Stimulated activated CD8-positive, alpha-beta memory T cell treated with anti-CD3 and anti-CD28 coated beads, Interleukin-4, amount 100 ng/mL, for 24 hours (primary cell): ENCODE measurements at regions not wholly inside any gene's neighbourhood (a gene's known extent, or its start where the extent isn't known, plus 50 kb on each side); places are given as distances from the start of the nearest gene placed in this dataset.
"Not testable (repeated sequence)": the region's sequence is repeated elsewhere in the genome, so short reads cannot be mapped to it uniquely, and the experiment has no call there.

ENCODE experiments used
- DNase-seq: peaks from one replicate; pipeline ENCODE4 v3.0.0-alpha.2; 2020; ENCODE audit warnings: low read depth

GRCh38 chr4:128688846-128689437 is 120.6 kb upstream of the JADE1 start:
- DNase-seq: no peak

- DNase-seq: no peak
Measured at GRCh38 chr4:128688033-128688721, 121.3 kb upstream of the JADE1 start.

- DNase-seq: no peak
Measured at GRCh38 chr4:128686810-128687209, 122.7 kb upstream of the JADE1 start.

GRCh38 chr4:128686032-128686465 is 123.5 kb upstream of the JADE1 start:
- no peak for DNase-seq

- DNase-seq: no peak
Measured at GRCh38 chr4:128684016-128684415, 125.5 kb upstream of the JADE1 start.

- DNase-seq: no peak
Measured at GRCh38 chr4:128682942-128683666, 126.4 kb upstream of the JADE1 start.

GRCh38 chr4:128676095-128676494 is 133.4 kb upstream of the JADE1 start:
- no peak for DNase-seq

- no peak for DNase-seq
Measured at GRCh38 chr4:128675083-128675482, 134.4 kb upstream of the JADE1 start.

GRCh38 chr4:128673159-128673558 is 136.3 kb upstream of the JADE1 start:
- DNase-seq: not testable (repeated sequence)

GRCh38 chr4:128672596-128672995 is 136.9 kb upstream of the JADE1 start:
- DNase-seq: not testable (repeated sequence)

- no peak for DNase-seq
Measured at GRCh38 chr4:128670513-128670912, 139.0 kb upstream of the JADE1 start.

GRCh38 chr4:128668566-128668965 is 140.9 kb upstream of the JADE1 start:
- no peak for DNase-seq

- DNase-seq: no peak
Measured at GRCh38 chr4:128665514-128665913, 144.0 kb upstream of the JADE1 start.

GRCh38 chr4:128663325-128663724 is 146.2 kb upstream of the JADE1 start:
- no peak for DNase-seq

GRCh38 chr4:128661479-128661878 is 148.0 kb upstream of the JADE1 start:
- DNase-seq: no peak

- no peak for DNase-seq
Measured at GRCh38 chr4:128660361-128661215, 148.9 kb upstream of the JADE1 start.

- DNase-seq: no peak
Measured at GRCh38 chr4:128658214-128658631, 151.3 kb upstream of the JADE1 start.

- DNase-seq: no peak
Measured at GRCh38 chr4:128657638-128658037, 151.9 kb upstream of the JADE1 start.

GRCh38 chr4:128654465-128654864 is 155.0 kb upstream of the JADE1 start:
- no peak for DNase-seq

GRCh38 chr4:128653527-128654444 is 155.7 kb upstream of the JADE1 start:
- DNase-seq: no peak

GRCh38 chr4:128649575-128650205 is 159.8 kb upstream of the JADE1 start:
- no peak for DNase-seq
